OCI-LY3 (cell line): ENCODE measurements at regions not wholly inside any gene's neighbourhood (a gene's known extent, or its start where the extent isn't known, plus 50 kb on each side); places are given as distances from the start of the nearest gene placed in this dataset.

Experiments used
- H2AFZ ChIP-seq: fragments of 200-600, 300-600 bp; shearing (Covaris generic); 2 replicates; pipeline ENCODE4 v1.6.0; 2014; ENCODE audit warnings: antibody characterized with exemption, low read depth, low read length
- H3K27ac ChIP-seq: fragments of 200-600, 300-600 bp; sonication (generic); 2 replicates; pipeline ENCODE4 v1.5.1; 2014; ENCODE audit warnings: mild to moderate bottlenecking, low read length, moderate library complexity, mixed read lengths
- H3K27me3 ChIP-seq: fragments of 200-600, 300-600 bp; sonication (generic); 2 replicates; pipeline ENCODE4 v1.6.1; 2014; ENCODE audit warnings: low read depth, low read length, mixed read lengths
- H3K36me3 ChIP-seq: fragments of 200-600, 300-600 bp; sonication (generic); replicated peaks from 2 replicates; pipeline ENCODE3; 2014; ENCODE audit warnings: low read depth, low read length, mixed read lengths
- H3K4me1 ChIP-seq: fragments of 300-600, 200-600 bp; sonication (generic); 2 replicates; pipeline ENCODE4 v1.6.1; 2014; ENCODE audit warnings: low read length, mixed read lengths
- H3K4me2 ChIP-seq: fragments of 200-600, 300-600 bp; sonication (generic); 2 replicates; pipeline ENCODE4 v1.6.1; 2014; ENCODE audit warnings: low read length, mixed read lengths
- H3K4me3 ChIP-seq: fragments of 300-600, 200-600 bp; sonication (generic); 2 replicates; pipeline ENCODE4 v1.5.1; 2014; ENCODE audit warnings: antibody characterized with exemption, mild to moderate bottlenecking, low read length, moderate library complexity
- H3K79me2 ChIP-seq: fragments of 300-600, 200-600 bp; shearing (Covaris generic); 2 replicates; pipeline ENCODE4 v1.6.1; 2014; ENCODE audit warnings: mild to moderate bottlenecking, low read length, mixed read lengths
- H3K9ac ChIP-seq: fragments of 300-600, 200-600 bp; shearing (Covaris generic); 2 replicates; pipeline ENCODE4 v1.6.0; 2014; ENCODE audit warnings: mild to moderate bottlenecking, low read length, moderate library complexity
- H3K9me3 ChIP-seq: fragments of 200-600, 300-600 bp; shearing (Covaris generic); 2 replicates; pipeline ENCODE4 v1.6.1; 2014; ENCODE audit warnings: low read length, mixed read lengths; ENCODE audit not compliant: insufficient read depth
- H4K20me1 ChIP-seq: fragments of 200-600, 300-600 bp; sonication (generic); 2 replicates; pipeline ENCODE4 v1.6.1; 2016; ENCODE audit warnings: low read length, mixed read lengths; ENCODE audit not compliant: insufficient read depth
- EZH2phosphoT487 ChIP-seq: fragments of 200-600 bp; shearing (Covaris generic); IDR thresholded peaks from 2 replicates; pipeline ENCODE4 v1.6.1; 2018; ENCODE audit warnings: antibody characterized with exemption, mixed run types, low read depth
- TF ChIP-seq, protein P1 (sequence below): fragments of 200-600, 300-600 bp; sonication (generic); IDR thresholded peaks from 2 replicates; pipeline ENCODE4 v1.5.1; 2014; ENCODE audit warnings: antibody characterized with exemption, low read length, low read depth

DNA sequence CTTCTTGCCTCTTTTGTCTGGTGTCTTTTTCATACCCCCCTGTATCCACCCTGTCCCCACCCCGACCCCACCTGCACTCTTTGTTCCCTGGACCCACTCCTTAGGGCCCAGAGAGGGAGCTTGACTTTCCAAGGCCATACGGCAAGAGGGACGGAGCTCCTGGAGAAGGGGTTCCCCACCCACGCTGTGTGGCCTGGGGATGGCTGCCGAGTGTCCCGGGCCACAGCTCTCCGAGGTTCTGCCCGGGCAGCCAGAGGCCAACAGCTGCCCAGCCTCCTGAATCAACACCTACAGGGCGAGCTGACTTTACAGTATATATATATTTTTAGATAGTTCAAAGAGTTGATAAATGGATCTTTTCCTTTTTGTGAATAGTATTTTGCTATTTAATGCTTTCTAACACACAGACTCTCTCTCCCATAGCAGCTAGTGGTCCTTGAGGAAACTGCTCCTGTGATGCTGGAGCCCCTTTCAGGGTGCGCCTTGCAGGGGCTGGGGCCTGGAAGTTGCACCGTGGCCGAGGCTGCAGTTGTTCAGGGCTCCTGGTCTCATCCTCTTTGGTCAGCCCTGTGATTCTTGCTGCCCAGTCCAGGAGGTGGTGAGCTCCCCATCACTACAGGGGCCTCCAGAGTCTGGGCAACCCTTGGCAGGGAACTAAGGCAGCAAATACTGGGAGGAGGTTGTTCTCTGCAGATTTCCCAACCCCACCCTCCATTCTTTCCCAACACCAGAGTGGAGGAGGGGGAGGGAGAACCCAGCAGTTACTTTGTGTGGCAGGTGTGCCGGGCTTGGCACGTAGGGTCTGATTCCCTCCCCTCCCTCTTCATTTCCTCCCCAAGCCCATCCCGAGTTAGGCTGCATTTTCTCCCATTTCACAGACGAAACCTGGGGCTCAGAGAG is 321.6 kb downstream of the PTPRU start:
- H3K79me2 ChIP-seq: no peaks in the 10 kb centered on the region
- no peaks in the 10 kb centered on the region for H3K27me3 ChIP-seq
- H2AFZ ChIP-seq: no peak overlapping the region

DNA sequence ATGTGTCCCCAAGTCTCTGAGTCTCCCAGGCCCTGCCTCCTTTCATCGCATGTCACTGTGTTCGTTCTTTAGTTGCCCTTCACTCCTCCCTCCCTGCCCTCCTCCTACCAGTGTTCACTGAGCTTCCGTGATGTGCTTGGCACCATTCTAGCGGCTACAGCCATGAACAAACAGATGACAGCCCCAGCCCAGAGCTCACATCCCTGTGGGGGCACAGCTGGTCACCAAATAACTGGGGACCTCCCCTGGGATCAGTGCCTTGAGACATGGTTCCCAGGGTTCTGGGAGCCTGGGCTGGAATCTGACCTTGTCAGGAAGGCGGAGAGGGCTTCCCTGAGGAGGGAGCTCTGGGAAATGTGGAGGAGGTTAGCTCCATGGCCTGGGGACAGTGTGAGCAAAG is 320.7 kb downstream of the PTPRU start:
- Histone ChIP-seq H3K36me3 (no peaks in the 10 kb centered on the region), H2AFZ (no peak overlapping the region), H3K9ac (no peak overlapping the region), H3K9me3 (no peaks in the 10 kb centered on the region), H3K79me2 (no peaks in the 10 kb centered on the region), H3K27ac (no peak overlapping the region), H3K4me2 (no peak overlapping the region), H3K27me3 (no peaks in the 10 kb centered on the region), H3K4me3 (no peak overlapping the region), H3K4me1 (no peaks in the 10 kb centered on the region), H4K20me1 (no peaks in the 10 kb centered on the region)
- no peak for TF ChIP-seq EZH2phosphoT487
- TF ChIP-seq, protein P1, sequence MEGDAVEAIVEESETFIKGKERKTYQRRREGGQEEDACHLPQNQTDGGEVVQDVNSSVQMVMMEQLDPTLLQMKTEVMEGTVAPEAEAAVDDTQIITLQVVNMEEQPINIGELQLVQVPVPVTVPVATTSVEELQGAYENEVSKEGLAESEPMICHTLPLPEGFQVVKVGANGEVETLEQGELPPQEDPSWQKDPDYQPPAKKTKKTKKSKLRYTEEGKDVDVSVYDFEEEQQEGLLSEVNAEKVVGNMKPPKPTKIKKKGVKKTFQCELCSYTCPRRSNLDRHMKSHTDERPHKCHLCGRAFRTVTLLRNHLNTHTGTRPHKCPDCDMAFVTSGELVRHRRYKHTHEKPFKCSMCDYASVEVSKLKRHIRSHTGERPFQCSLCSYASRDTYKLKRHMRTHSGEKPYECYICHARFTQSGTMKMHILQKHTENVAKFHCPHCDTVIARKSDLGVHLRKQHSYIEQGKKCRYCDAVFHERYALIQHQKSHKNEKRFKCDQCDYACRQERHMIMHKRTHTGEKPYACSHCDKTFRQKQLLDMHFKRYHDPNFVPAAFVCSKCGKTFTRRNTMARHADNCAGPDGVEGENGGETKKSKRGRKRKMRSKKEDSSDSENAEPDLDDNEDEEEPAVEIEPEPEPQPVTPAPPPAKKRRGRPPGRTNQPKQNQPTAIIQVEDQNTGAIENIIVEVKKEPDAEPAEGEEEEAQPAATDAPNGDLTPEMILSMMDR: no peak

More for the DNA sequence above, 321.6 kb downstream of the PTPRU start:
- Histone ChIP-seq H3K36me3 (no peaks in the 10 kb centered on the region), H3K9ac (no peak overlapping the region), H3K27ac (no peak overlapping the region), H3K4me2 (no peak overlapping the region), H3K9me3 (peaks cover 1% of the 10 kb centered on the region; the same call in 1 of the 2 replicates), H4K20me1 (no peaks in the 10 kb centered on the region), H3K4me1 (no peaks in the 10 kb centered on the region), H3K4me3 (no peak overlapping the region)
- TF ChIP-seq, protein P1: no peak
- no peak for TF ChIP-seq EZH2phosphoT487

- Histone ChIP-seq H3K27ac (no peak overlapping the region), H2AFZ (no peak overlapping the region), H3K36me3 (no peaks in the 10 kb centered on the region), H3K4me3 (no peak overlapping the region), H3K79me2 (no peaks in the 10 kb centered on the region), H3K9ac (no peak overlapping the region), H3K4me1 (no peaks in the 10 kb centered on the region), H4K20me1 (no peaks in the 10 kb centered on the region), H3K4me2 (no peak overlapping the region), H3K9me3 (no peaks in the 10 kb centered on the region), H3K27me3 (no peaks in the 10 kb centered on the region)
- TF ChIP-seq, protein P1: no peak
- no peak for TF ChIP-seq EZH2phosphoT487
Observed at GRCh38 chr1:29556657-29557056, 320.3 kb downstream of the PTPRU start.

DNA sequence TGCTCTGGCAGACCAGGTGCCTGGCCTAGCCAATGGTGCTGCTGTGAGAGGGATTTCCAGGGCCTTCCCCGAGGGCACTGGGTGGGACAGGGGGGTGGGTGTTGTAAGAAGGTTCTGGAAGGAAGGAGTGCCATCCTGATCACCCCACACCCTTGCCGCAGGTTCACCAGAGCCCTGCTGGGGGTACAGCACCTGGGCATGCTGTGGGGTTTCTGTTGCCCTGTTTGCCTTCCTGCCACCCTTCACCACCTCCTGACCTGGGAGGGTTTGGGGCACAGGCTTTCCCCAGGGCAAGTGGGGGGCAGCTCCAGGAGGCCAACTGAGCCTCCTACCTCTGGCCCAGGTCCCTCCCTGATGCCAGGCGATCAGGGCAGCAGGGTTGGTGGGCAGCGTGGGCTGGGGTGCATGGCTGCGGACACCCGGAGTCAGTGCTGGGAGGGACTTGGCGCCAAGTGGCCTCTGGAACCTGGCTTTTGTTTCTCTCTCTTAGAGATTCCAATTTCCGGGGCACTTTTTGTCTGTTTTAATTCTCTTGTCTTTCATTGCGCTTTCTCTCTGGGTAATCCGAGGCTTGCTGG is 318.8 kb downstream of the PTPRU start:
- no peak overlapping the region for H3K27ac ChIP-seq
- no peak overlapping the region for H3K4me2 ChIP-seq
- no peak overlapping the region for H3K9ac ChIP-seq
- no peaks in the 10 kb centered on the region for H3K9me3 ChIP-seq
- no peaks in the 10 kb centered on the region for H4K20me1 ChIP-seq
- TF ChIP-seq, protein P1: no peak
- TF ChIP-seq EZH2phosphoT487: no peak
- H3K27me3 ChIP-seq: no peaks in the 10 kb centered on the region
- H3K36me3 ChIP-seq: no peaks in the 10 kb centered on the region
- H2AFZ ChIP-seq: no peak overlapping the region
- no peaks in the 10 kb centered on the region for H3K79me2 ChIP-seq
- H3K4me3 ChIP-seq: no peak overlapping the region
- H3K4me1 ChIP-seq: no peaks in the 10 kb centered on the region
